Heart left ventricle (tissue), 16 donors: ENCODE measurements at regions not wholly inside any gene's neighbourhood (a gene's known extent, or its start where the extent isn't known, plus 50 kb on each side); places are given as distances from the start of the nearest gene placed in this dataset.

ENCODE experiments used
- ATAC-seq, 4 donors: fragments of 200-7000 bp; cut with Tn5 transposase; one replicate each; pipeline ENCODE4 v1.9.1; 2020 to 2022; ENCODE audit warnings: moderate library complexity in 4 of 4, mild to moderate bottlenecking in 3 of 4, moderate number of reproducible peaks in 1 of 4
- DNase-seq, 5 donors: peaks; one replicate each; pipeline ENCODE4 v3.0.0-alpha.2; 2020
- H3K27ac ChIP-seq, 12 donors: fragments of 200-600 bp; sonication (generic) in 4 of 12; one replicate each; pipeline versions ENCODE4 v1.5.0 to v1.8.0; 2016 to 2022; ENCODE audit warnings: mild to moderate bottlenecking in 2 of 12
- H3K27me3 ChIP-seq, 9 donors: fragments of 200-600 bp; sonication (generic) in 2 of 9; one replicate each; pipeline versions ENCODE4 v1.5.1 to v1.8.0; 2016 to 2022; ENCODE audit warnings: mild to moderate bottlenecking in 3 of 9
- H3K36me3 ChIP-seq, 9 donors: fragments of 200-600 bp; sonication (generic) in 2 of 9; one replicate each; pipeline versions ENCODE4 v1.5.0 to v1.8.0; 2018 to 2022; ENCODE audit warnings: mild to moderate bottlenecking in 2 of 9
- H3K4me1 ChIP-seq, 12 donors: fragments of 200-600 bp; sonication (generic) in 4 of 12; one replicate each; pipeline versions ENCODE4 v1.5.0 to v1.8.0; 2016 to 2022; ENCODE audit warnings: mild to moderate bottlenecking in 3 of 12
- H3K4me3 ChIP-seq, 12 donors: fragments of 200-600 bp; sonication (generic) in 4 of 12; one replicate each; pipeline versions ENCODE4 v1.5.0 to v1.8.0; 2017 to 2022; ENCODE audit warnings: mild to moderate bottlenecking in 9 of 12, moderate library complexity in 4 of 12
- H3K9me3 ChIP-seq, 12 donors: fragments of 200-600 bp; sonication (generic) in 4 of 12; one replicate each; pipeline versions ENCODE4 v1.5.0 to v1.8.0; 2016 to 2022; ENCODE audit warnings: mild to moderate bottlenecking in 1 of 12
- POLR2A ChIP-seq, 2 donors: fragments of 450-650 bp; IDR thresholded peaks; one replicate each; pipeline ENCODE4 v1.6.1; 2017; ENCODE audit warnings: antibody characterized with exemption in 2 of 2, mild to moderate bottlenecking in 2 of 2, moderate library complexity in 2 of 2
- WGBS, 4 donors: extraction: QIAGEN DNeasy Blood & Tissue Kit in 2 of 4; methylation state at CpG; one replicate each; pipeline versions ENCODE4 v1.1.5 to v1.1.7; 2013 to 2018; 5-methylcytosine and 5-hydroxymethylcytosine counted together
- intact Hi-C, 10 donors: fragments of 100-400 bp; cut with DNase I; formaldehyde crosslinking; loops; one replicate each; pipeline versions ENCODE4 v1.11.1 to v1.14.2; 2022
- TF ChIP-seq, protein P1 (sequence below), 12 donors: fragments of 200-600 bp; sonication (generic) in 4 of 12; IDR thresholded peaks; one replicate each; pipeline versions ENCODE4 v1.5.0 to v1.8.0; 2018 to 2022; ENCODE audit warnings: antibody characterized with exemption in 12 of 12, mild to moderate bottlenecking in 5 of 12
- donor health status: ischemic (EF 13 %, LVEDD 7.1; RV severe dilation, severe dysfunction).
- donor health status: healthy with polysubstance abuse.
- donor health status: DM: no; HTN: yes; CAD: no.
- donor health status: DM: no; HTN: no; CAD: no.
- donor health status: ischemic (EF 25% LVEDD 6.9; RV normal size, moderate dysfunction).
- donor health status: ischemic (EF 25% LVEDD 5.7; RV mildly dilated, moderate dysfunction).
- donor health status: healthy.
- donor health status: DM: yes; HTN: yes; CAD: no.
- donor health status: ischemic (EF 35%, LVEDD 5.7; RV mildly dilated, moderate dysfunction).
- donor health status: nonischemic (EF 11% LVEDD 7.7; RV severe dilation, severe dysfunction).
- donor health status: DM: yes; HTN: yes; CAD: no.
- donor health status: PGD.
- donor health status: ischemic (EF 29% LVEDD 5.4; RV normal size, mild dysfunction).
- donor health status: nonischemic (EF 23%, LVEDD 6.1; RV moderate dilation, normal function).

- no peak overlapping the region for H3K4me3 ChIP-seq
- DNase-seq (no peak), ATAC-seq (no peak)
- no peaks in the 10 kb centered on the region for H3K36me3 ChIP-seq
- 91 to 95% (median 92%) methylated on average over 4 of the region's 4 CpGs for WGBS, 4 donors
- peaks cover 0 to 25% (median 8%) of the 10 kb centered on the region in 12 donors for H3K4me1 ChIP-seq
- H3K27me3 ChIP-seq = no peaks in the 10 kb centered on the region
- TF ChIP-seq, protein P1, sequence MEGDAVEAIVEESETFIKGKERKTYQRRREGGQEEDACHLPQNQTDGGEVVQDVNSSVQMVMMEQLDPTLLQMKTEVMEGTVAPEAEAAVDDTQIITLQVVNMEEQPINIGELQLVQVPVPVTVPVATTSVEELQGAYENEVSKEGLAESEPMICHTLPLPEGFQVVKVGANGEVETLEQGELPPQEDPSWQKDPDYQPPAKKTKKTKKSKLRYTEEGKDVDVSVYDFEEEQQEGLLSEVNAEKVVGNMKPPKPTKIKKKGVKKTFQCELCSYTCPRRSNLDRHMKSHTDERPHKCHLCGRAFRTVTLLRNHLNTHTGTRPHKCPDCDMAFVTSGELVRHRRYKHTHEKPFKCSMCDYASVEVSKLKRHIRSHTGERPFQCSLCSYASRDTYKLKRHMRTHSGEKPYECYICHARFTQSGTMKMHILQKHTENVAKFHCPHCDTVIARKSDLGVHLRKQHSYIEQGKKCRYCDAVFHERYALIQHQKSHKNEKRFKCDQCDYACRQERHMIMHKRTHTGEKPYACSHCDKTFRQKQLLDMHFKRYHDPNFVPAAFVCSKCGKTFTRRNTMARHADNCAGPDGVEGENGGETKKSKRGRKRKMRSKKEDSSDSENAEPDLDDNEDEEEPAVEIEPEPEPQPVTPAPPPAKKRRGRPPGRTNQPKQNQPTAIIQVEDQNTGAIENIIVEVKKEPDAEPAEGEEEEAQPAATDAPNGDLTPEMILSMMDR (IDR thresholded peaks at IDR 0.05) = no peak
- no peak for TF ChIP-seq POLR2A (IDR thresholded peaks at IDR 0.05)
- intact Hi-C loops = no loop called here
- no peaks in the 10 kb centered on the region for H3K9me3 ChIP-seq
- no peak overlapping the region for H3K27ac ChIP-seq
Measured at GRCh38 chr11:116185551-116185950, 587.2 kb downstream of the BUD13 start.

GRCh38 chr11:116184763-116185162 lies 588.0 kb downstream of the BUD13 start:
- ATAC-seq (no peak), DNase-seq (no peak)
- Histone ChIP-seq H3K36me3 (no peaks in the 10 kb centered on the region), H3K27ac (no peak overlapping the region), H3K4me1 (peaks cover 0 to 33% (median 10%) of the 10 kb centered on the region in 12 donors), H3K4me3 (no peak overlapping the region), H3K9me3 (no peaks in the 10 kb centered on the region), H3K27me3 (no peaks in the 10 kb centered on the region)
- no peak for TF ChIP-seq POLR2A (IDR thresholded peaks at IDR 0.05)
- TF ChIP-seq, protein P1 (IDR thresholded peaks at IDR 0.05) = no peak
- intact Hi-C loops = no loop called here
- WGBS, 4 donors = 93 to 98% (median 95%) methylated on average over 8 of the region's 8 CpGs

- H3K27ac ChIP-seq = no peak overlapping the region
- H3K4me1 ChIP-seq = peaks cover 0 to 33% (median 10%) of the 10 kb centered on the region in 12 donors
- WGBS, 4 donors = 74 to 82% (median 77%) methylated on average over 7 of the region's 7 CpGs
- no peak overlapping the region for H3K4me3 ChIP-seq
- DNase-seq (no peak), ATAC-seq (peak in 1 of 4 donors; percentile 54)
- intact Hi-C loops = no loop called here
- no peaks in the 10 kb centered on the region for H3K27me3 ChIP-seq
- TF ChIP-seq, protein P1 (IDR thresholded peaks at IDR 0.05) = no peak
- no peak for TF ChIP-seq POLR2A (IDR thresholded peaks at IDR 0.05)
- H3K9me3 ChIP-seq = no peaks in the 10 kb centered on the region
- no peaks in the 10 kb centered on the region for H3K36me3 ChIP-seq
Measured at GRCh38 chr11:116182356-116182966, 590.3 kb downstream of the BUD13 start.

DNA sequence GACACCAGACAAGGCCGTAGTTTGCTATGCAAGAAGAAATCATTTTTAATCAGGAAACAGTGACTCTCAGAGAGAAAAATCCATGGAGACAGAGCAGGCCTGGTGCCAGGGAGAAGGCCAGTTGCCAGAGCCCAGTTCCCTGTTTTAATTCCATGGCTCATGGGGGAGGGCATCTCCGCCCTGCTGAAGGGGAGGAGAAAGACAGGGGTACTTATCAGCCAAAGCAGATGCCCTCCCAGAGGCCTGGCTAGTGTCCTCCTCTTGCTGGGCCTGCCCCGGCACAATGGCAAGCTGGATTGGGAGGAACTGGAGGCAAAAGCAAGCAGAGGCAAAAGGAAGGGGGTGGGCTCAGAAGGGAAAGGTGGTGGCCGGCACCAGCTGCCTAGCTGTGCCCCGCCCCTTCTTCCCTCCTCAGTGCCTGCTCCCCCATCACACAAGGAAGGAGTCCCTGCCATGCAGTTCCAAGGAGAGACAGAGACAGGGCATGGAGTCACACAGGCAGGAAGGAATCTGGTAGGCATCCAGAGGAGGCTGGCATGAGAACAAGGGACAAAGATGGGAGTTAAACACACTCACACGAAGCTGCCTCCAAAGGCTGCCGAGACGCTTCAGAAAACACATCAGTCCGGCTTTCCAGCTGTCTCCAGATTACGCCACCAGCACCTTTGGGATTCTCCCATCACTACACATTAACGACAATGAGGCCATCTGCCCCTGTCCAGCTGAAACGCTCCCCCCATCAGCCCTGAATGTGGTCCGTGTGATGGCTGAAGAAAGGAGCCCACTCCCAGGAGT lies 591.8 kb downstream of the BUD13 start:
- H3K4me1 ChIP-seq = peaks cover 0 to 44% (median 10%) of the 10 kb centered on the region in 12 donors
- intact Hi-C loops = no loop called here
- H3K27me3 ChIP-seq = no peaks in the 10 kb centered on the region
- no peak for TF ChIP-seq POLR2A (IDR thresholded peaks at IDR 0.05)
- TF ChIP-seq, protein P1 (IDR thresholded peaks at IDR 0.05) = no peak
- no peaks in the 10 kb centered on the region for H3K9me3 ChIP-seq
- no peaks in the 10 kb centered on the region for H3K36me3 ChIP-seq
- no peak overlapping the region for H3K27ac ChIP-seq
- H3K4me3 ChIP-seq = no peak overlapping the region
- peak in 1 of 4 donors; percentile 29 for ATAC-seq
- DNase-seq = no peak
- WGBS, 4 donors = 71 to 81% (median 76%) methylated on average over 13 of the region's 13 CpGs
